NOMO-1 (cell line): ENCODE measurements at regions not wholly inside any gene's neighbourhood (a gene's known extent, or its start where the extent isn't known, plus 50 kb on each side); places are given as distances from the start of the nearest gene placed in this dataset.
"Not testable (repeated sequence)": the region's sequence is repeated elsewhere in the genome, so short reads cannot be mapped to it uniquely, and the experiment has no call there.

ENCODE experiments used
- DNase-seq, 2 experiments: peaks; one replicate each; lab custom pipeline; 2025; ENCODE audit not compliant: unreplicated experiment in 2 of 2; lab: John Stamatoyannopoulos, UW

DNA sequence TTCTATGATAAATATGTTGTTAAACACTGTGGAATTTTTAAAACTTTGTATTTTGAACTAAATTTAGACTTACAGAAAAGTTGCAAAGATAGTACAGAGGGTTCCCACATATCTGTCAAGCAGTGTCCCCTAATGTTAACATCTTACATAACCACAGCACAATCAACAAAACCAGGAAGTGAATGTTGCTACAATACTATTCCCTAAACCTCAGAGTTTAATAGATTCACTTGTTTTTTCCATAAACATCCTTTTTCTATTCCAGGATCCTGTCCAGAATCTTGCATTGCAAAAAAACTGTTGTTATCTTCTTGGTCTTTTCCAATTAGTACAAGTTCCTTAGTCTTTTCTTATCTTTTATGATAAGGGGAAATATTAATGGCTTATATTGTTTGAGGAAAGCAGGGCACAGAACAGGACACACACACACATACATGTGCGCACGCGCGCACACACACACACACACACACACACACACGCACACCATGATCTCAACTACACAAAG, 251.1 kb upstream of the TRIB2 start:
- DNase-seq, result peak in 1 of 2 experiments; percentile 10

DNA sequence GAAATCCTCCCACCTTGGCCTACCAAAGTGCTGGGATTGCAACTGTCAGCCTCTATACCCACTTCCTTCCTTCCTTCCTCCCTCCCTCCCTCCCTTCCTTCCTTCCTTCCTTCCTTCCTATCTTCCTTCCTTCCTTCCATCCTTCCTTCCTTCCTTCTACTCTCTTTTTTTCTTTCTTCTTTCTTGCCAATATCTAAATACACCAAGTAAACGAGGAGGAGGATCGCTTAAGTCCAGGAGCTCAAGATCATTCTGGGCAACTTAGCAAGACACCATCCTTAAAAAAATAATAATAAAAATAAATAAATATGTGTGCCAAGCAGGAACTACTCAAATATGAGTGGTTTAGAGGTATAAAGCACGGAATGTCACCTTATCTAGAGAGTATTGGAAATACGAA, 249.4 kb upstream of the TRIB2 start:
- no peak for DNase-seq

DNA sequence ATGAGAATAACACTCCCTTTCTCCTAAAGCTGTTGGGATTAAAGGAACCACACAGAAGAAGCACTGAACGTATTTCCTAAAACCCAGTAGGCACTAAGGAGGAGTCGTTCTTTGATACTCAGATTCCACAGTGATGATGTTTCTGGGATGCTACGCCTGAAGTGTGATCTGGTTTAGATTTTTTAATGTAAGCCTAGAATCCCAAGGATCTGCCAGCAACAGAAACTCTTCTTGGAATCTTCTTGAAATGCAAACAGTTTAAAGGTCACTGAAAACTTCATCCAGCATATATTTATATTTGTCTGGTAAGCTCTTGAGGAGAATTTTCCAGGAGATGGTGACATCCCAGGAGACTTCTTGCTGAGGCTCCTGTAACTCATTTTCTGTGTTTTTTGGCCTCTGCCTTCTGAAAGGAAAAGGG, 247.6 kb upstream of the TRIB2 start:
- DNase-seq, result no peak

DNA sequence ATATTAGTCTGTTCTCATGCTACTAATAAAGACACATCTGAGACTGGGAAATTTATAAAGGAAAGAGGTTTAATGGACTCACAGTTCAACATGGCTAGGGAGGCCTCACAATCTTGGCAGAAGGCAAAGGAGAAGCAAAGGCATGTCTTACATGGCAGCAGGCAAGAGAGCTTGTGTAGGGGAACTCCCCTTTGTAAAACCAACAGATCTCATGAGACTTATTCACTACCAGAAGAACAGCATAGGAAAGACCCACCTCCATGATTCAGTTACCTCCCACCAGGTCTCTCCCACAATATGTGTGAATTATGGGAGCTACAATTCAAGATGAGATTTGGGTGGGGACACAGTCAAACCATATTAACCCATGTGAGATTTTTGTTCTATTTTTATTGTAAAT, 244.5 kb upstream of the TRIB2 start:
- DNase-seq, result not testable (repeated sequence)

DNA sequence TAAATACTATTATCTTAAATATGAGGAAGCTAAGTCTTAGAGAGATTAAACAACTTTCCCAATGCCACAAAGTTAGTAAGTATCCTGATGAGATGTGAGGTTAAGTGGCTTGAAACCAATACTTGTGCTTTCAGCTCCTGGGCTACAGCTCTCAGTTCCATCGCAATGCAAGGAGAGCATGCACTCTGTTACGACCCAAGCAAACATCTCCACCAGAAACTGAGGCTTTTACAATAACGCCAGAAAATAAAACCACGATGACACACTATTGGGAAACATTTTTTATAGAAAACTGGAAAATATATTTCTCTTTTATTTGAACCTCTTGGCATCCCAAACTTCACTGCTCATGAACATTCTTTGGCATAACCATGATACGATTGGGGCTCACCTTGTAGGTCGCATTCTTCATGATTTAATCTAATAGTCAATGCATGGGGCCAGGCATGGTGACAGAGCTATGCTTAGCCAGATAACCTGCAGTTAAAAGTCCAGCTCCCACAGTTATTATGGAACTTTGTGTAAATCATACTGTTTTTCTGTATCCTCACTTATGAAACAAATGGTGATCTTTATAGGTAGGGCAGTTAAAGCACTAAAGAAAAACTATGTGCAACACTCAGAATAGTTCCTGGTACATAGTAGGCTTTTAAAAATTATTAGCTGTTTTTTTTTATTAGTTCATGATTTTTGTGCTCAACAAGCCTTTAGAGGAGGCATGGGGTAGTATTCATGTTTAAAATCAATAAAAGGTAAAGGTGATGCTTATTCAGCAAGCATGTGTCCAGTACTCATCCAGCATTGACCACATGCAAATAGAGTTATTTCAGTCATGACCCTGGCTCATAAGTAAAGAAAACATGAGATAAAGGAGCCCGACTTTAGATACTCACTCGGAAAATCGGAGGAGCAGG, 238.3 kb upstream of the TRIB2 start:
- DNase-seq, result no peak

DNA sequence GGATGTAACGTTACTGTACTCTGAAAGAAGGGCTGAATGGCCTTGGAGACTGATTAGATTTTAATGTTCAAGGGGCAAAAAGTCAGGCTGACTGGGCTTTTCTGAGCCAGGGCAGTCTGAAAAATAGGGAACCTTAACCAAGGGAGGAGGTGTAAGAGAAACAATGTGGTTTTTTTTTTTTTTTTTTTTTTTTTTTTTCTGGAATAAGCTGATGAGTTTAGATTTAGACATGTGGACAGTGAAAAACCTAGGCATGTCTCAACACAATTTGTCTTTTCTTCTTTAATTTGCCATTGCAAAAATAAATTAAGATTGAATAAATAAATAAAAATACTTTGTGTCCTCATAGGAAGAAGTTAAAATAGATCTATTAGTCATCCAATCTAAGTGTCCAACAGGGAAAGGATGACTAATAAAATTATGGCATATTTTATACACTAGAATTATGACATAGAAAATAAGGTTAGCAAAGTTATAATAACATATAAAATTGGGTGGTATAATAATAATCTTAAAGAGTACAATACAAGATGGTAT, 237.6 kb upstream of the TRIB2 start:
- DNase-seq, result peak; percentile 33 to 34

DNA sequence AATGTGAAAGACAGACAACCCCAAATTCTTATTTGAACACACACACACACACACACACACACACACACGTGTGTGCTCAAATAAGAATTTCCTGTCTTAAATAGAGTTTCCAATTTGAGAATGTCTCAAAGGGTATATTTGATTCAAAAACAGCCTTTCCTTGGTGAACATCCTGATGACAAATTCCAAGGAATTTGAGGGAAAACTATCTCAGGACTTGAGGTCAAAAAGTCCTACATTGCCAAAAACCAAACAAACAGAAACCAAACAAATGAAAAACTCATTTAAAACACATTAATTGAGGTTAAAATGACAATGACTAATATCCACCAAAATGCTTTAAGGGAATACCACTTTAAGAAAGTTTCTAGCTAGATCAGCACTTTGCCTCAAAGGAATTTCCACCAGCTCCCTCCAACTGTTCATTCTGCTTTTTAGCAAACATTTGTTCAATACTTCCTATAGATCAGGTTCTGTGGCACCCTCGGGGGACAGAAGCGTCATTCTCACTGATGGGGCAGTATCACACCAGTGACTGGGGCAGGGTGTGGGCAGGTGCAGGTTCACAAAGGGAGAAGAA, 232.1 kb upstream of the TRIB2 start:
- DNase-seq, result no peak

DNA sequence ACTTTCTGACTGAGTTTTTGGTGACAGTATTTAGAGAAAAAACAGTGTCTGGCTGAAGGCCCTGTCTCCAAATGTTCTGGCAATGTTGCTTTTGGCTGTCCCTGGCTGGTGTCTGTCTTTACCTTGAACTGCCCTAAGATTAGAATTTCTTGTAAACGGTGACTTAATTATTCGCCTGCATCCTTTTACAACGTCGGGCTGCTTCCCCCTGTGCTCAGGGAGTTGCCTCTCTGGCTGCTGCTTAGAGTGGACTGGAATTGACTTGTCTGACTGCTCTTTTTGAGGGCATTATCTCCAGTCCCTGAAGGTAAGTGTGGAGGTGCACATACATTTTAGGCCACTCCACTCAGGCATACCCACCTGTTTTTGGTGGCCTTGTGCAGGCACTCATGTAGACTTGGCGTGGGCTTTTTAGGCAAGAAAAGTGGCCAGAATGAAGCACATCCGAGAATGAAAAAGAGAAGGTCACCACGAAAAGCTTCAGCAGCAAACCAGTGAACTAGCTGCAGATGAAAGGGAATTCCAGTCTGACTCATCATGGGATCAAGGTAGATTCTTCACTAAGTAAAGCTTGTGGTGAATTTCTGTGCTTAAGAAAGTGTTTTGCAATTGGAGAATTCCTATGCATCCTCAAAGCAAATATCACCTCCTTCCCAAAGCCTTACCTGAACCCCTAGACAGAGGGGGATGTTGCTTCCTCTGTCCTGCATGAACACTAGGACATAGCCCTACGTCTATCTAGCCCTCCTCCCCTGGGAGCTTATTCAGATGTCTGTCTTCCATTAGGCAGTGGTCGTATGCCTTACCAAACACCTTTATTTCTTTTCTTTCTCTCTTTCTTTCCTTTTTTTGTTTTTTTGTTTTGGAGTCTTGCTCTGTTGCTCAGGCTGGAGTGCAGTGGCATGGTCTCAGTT, 230.3 kb upstream of the TRIB2 start:
- no peak for DNase-seq

DNA sequence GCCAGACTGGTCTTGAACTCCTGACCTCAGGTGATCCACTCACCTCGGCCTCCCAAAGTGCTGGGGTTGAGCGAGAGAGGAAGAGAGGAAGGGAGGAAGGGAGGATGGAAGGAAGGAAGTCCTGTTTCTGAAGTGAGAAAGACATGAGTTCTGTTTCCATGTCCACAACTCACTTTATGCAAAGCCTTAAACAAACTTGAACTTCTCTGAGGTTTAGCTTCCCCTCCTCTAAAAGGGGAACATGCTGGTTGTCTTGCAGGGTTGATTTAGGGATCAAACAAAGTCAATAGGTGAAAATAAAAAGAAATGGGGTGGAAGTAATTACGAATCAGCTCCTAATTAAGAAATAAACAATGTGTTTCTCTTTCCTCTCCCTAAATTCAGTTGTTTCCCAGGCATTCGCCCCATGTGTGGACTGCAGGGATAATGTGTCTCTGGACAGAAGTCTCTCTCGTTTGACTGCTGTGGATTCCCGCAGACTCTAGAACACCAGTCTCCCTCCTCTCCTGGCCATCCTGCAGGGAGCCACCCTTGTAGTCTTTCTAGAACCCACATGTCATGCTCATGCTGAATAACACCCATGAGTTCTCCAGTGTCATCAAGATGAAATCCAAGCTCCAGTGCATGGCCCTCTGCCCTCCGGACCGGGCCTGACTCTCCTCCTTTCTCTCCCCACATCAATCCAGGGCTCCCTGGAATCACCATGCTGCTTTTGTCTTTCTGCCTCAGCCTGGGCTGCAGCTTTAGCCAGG, 229.3 kb upstream of the TRIB2 start:
- peak in 1 of 2 experiments; percentile 17 for DNase-seq

DNA sequence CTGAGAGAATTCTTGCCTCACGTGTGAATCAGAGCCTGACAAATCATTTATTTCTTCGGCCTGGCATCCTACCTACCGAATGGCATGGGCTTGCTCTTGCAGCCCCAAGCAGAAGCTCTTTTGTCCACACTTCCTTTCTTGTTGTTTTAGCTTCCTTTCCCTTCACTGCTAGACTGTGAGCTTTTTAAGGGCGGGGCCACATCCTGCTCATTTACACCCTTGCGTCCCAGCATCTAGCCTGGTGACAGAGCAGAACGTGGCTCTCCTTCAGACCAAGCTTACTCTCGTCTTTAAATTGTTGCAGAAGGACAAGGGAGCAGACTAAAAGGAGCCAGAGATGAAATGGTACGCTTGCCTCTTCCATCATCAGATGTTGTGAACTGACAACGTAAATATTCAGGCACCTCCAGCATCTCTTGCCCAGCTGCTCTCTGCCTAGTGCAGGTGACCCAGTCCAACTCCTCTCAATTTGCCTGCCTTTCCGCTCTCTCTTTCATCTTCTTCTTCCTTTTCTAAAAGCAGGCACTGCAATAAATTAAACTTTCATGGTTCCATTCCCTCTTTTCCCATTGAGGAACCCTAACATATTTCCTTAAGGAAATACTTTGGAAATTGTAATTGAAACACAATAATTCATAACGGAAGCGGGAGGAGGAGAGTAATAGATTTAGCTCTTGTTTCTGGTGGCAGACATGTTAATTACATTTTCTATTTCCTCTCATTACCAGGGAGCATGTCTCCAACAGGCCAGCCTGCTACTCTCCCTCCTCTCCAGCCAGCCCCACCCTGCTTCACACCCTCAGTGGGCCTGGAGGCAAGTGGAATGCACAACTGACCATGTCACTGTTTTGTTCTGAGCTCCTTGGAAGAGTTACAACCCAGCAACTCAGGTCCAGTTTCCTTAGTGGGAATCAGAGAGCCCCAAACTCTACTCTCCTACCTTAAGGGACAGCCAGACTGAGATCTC, 228.1 kb upstream of the TRIB2 start:
- DNase-seq, result peak in 1 of 2 experiments; percentile 11

DNA sequence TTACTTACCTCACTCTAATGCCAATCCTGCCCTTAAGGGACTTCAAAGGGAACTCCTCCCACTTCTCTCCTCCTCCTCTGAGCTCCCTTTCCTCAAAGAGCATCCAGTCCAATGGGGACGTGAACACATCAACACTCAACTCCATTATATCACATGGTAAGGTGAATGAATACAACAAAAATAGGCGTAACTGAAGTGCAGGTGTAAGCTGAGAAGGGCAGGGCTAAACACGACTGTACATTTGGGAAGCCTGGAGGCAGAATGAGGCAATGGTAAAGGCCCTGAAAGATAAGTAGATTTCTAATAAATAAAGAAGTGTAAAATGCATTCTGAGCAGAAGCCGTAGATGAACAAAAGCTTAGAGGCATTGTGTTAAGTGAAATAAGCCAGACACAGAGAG, 226.1 kb upstream of the TRIB2 start:
- no peak for DNase-seq

DNA sequence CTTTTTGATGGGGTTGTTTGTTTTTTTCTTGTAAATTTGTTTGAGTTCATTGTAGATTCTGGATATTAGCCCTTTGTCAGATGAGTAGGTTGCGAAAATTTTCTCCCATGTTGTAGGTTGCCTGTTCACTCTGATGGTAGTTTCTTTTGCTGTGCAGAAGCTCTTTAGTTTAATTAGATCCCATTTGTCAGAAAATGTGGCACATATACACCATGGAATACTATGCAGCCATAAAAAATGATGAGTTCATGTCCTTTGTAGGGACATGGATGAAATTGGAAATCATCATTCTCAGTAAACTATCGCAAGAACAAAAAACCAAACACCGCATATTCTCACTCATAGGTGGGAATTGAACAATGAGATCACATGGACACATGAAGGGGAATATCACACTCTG, 224.4 kb upstream of the TRIB2 start:
- DNase-seq, result not testable (repeated sequence)

DNA sequence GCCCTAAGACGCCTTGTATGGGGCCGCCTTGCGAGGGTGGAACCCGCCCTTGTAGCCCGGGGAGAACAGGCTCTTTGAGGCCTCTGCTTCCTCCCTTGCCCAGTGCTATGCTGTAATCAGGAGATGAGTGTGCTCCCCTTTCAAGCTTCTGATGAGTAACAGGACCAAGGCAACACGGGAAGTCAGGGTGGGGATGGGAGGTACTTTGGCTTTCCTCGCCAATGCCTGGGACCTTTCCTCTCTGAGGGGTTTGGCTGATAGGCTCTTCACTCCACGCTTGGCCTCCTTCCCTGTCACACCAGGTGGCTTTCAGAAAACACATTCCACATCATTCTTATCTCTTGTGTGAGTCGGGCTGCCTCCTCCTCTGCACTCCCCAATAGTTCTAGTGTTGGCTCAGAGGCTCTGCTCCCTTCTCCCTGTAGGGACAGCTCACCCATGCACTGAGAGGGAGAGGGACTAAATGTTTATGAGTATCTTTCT, 223.7 kb upstream of the TRIB2 start:
- no peak for DNase-seq

DNA sequence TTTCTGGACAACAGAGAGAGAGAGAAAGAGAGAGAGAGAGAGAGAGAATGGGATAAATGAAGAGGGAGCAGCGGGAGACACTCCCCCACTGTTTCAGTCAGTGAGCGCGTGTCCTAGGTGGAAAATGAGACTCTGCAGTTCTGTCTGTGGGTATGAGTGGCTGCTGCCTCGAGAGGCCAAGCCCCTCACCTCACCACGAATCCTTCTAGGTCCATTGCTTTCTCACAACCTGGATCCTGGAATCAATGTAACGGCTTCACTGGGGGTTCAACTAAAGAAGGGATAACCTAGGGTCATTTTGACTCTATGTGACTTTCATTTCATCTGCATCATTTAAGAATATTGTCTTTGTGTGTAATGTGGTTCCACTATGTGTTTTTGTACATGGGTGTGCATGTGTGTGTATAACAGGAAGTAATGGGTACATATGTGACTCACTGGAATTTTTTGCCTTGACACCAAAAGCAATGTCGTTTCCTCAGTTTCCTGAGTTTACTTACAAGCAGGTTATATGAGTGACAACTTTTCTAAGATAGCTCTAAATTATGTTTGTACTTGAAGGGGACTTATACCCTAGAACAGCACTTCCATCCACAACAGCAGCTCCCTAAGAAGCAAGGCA, 221.4 kb upstream of the TRIB2 start:
- DNase-seq, result no peak

DNA sequence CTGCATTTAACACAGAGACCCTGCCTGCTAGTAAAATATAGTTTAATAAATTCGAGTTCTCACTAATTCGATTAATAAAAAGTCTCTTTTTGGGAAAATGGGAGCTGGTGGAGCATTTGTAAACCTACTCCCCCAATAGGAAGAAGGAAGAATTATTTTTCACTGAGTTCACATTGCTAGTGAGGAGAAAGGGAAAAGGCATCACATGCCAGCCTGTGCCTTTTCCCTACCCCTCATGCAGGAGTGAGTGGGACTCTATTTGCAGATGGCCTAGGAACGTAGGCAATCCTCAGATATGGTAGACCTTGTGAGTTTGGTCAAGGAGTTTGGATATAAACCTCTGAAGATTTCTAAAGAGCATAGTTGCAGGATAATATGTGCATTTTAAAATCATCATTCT, 218.4 kb upstream of the TRIB2 start:
- DNase-seq, result no peak

DNA sequence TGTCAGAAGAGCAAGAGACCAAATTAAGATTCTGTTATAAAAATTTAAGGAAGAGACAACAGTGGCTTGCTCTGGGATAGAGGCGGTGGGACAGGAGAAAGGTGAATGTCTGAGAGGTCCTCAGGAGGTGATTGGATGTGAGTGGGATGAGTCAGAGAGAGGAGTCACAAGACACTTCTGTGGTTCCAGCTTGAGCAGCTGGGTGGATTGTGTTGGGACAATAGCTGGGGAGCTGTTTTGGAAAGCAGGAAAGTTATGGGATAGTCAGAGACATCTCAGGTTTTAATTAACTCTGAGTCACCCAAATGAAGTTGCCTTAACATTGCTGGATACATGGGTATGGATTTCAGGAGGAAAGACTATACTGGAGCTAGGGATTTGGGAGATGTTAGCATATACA, 218.0 kb upstream of the TRIB2 start:
- no peak for DNase-seq

DNA sequence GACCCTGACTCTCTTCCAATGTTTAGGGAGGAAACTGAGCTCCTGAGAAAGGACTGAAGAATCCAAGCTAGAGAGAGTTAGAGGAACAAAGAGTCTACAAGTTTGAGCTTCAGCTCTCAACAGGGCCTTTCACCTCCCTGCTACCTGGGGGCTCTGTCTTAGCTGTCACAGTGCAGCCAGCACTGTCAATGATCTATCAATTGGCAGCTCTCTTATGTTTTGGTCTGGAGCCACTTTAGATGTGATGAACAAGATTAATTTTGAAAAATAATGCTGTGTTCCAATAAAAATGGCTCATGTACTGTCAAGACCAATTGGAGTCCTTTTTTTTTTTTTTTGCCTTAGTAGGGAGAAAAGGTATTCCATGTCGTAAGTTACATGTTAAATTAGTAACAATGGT, 215.8 kb upstream of the TRIB2 start:
- no peak for DNase-seq

DNA sequence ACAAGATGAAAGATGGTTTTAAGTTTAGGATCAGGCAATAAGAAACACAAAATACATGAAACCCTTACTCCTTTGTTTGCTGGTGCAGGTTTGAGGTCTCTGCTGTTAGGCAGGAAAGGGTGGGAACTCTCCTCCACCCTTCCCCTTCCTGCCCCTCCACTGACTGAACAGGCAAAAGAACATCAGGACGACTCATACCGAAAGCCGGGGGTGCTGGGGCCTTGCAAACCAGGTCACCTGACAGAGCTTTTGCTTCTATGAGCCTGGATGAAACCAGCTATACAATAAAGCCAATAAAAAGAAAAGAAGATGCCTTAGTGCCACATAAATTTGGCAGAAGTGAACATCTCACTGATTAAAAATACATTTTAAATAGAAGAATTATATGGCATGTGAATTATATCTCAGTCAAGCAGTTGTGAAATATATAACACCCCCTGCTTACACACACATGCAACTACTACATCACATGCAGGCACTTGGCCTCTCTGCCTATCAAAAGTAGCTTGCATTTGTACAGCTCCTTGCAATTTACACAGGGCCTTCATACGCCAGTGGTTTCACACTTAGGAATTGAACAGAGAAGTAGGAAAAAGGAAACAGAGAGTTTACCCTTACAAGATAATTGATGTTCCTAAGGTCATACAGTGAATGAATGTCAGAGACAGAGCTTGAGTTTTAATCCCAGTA, 215.1 kb upstream of the TRIB2 start:
- DNase-seq, result peak; percentile 24 to 25
